ENCODE measurements at regions not wholly inside any gene's neighbourhood (a gene's known extent, or its start where the extent isn't known, plus 50 kb on each side); places are given as distances from the start of the nearest gene placed in this dataset.

GRCh38 chr12:24393071-24393470, 443.6 kb upstream of the SOX5 start:
- no peak overlapping the region for H4K8ac ChIP-seq (ENCODE audit: low read depth in 2 of 2, low read length in 2 of 2)
- ChIA-PET CTCF (no interaction called here), POLR2A (ENCODE audit: unreplicated experiment) (no interaction called here)
- no peak overlapping the region for H3K4me2 ChIP-seq (ENCODE audit: low read depth, low read length)
- no peak overlapping the region for H2BK15ac ChIP-seq (ENCODE audit: low read depth, low read length)
- no peak overlapping the region for H3K14ac ChIP-seq (replicated peaks; ENCODE audit: low read depth, low read length)
- no peak overlapping the region for H3K27ac ChIP-seq (ENCODE audit: insufficient read depth, low read length)
- H2AFZ ChIP-seq (replicated peaks; ENCODE audit: low read length, poor library complexity) = no peak overlapping the region
- no peak overlapping the region for H2AK5ac ChIP-seq (ENCODE audit: low read depth, low read length)
- H4K5ac ChIP-seq (ENCODE audit: low read depth, low read length) = no peak overlapping the region
- no peak overlapping the region for H3K56ac ChIP-seq (ENCODE audit: extremely low read depth, insufficient read depth, low read length)
- H3K4me3 ChIP-seq (ENCODE audit: insufficient read depth, low read depth, low read length) = no peak overlapping the region
- ATAC-seq (ENCODE audit: low read depth) = no peak
- WGBS, 2 experiments (ENCODE audit: extremely low coverage in 2 of 2, insufficient read length in 1 of 2) = 83% methylated on average over 1 of the region's 2 CpGs; no CpG with 5 or more reads in 1 of the 2 experiments
- no peaks in the 10 kb centered on the region; the same call in 1 of the 2 replicates for H3K9me1 ChIP-seq (ENCODE audit: insufficient read depth, low read length)
- intact Hi-C loops (cut with micrococcal nuclease) (no loop called here), dilution Hi-C loops (cut with HindIII; ENCODE audit: low sequenced_read_pairs, unreplicated experiment) (no loop called here), in situ Hi-C loops (cut with MboI; ENCODE audit: low sequenced_read_pairs) (no loop called here)
- H2BK20ac ChIP-seq (ENCODE audit: low read depth, low read length) = no peak overlapping the region
- no peak overlapping the region for H2BK5ac ChIP-seq (ENCODE audit: low read depth, low read length, poor library complexity, severe bottlenecking)
- H3K79me1 ChIP-seq (ENCODE audit: low read depth in 1 of 2, low read length in 2 of 2) = no peaks in the 10 kb centered on the region; a peak in 1 of 4 replicates
- H3K18ac ChIP-seq (ENCODE audit: low read depth, low read length) = no peak overlapping the region
- H3K23ac ChIP-seq (ENCODE audit: low read depth, low read length) = no peak overlapping the region
- no peak overlapping the region for H2BK120ac ChIP-seq (ENCODE audit: low read depth, low read length)
- no peaks in the 10 kb centered on the region for H3K9me3 ChIP-seq (ENCODE audit: control insufficient read depth, insufficient read depth, low read length)
- no peaks in the 10 kb centered on the region for H3K27me3 ChIP-seq (ENCODE audit: control insufficient read depth, insufficient read depth, low read length)
- TF ChIP-seq MAFK (IDR thresholded peaks at IDR 0.05; ENCODE audit: low read depth, low read length) = peak; percentile 71
- TF ChIP-seq BHLHE40 (IDR thresholded peaks at IDR 0.05; ENCODE audit: low read depth, low read length) = no peak
- no peaks in the 10 kb centered on the region for H3K36me3 ChIP-seq (ENCODE audit: control insufficient read depth, insufficient read depth, low read length)
- BruUV-seq (replicated peaks) = no TSS peak
- no peak overlapping the region for H2AK9ac ChIP-seq (replicated peaks; ENCODE audit: low read depth, low read length, poor library complexity)
- H3K4me1 ChIP-seq (ENCODE audit: control insufficient read depth, insufficient read depth, low read length) = peaks cover 4% of the 10 kb centered on the region; the same call in 1 of the 2 replicates
- no peak overlapping the region for H3K4ac ChIP-seq (ENCODE audit: low read depth, low read length)
- no peak for DNase-seq
- no peak overlapping the region for H4K91ac ChIP-seq (ENCODE audit: insufficient read depth, low read depth, low read length)
- H4K20me1 ChIP-seq (ENCODE audit: insufficient read depth, low read length) = no peaks in the 10 kb centered on the region
- H3K9ac ChIP-seq (ENCODE audit: low read depth, low read length) = no peak overlapping the region

Measured in IMR-90 (cell line).